Esophagus squamous epithelium (tissue), 5 donors: ENCODE measurements at regions not wholly inside any gene's neighbourhood (a gene's known extent, or its start where the extent isn't known, plus 50 kb on each side); places are given as distances from the start of the nearest gene placed in this dataset.
"Not testable (repeated sequence)": the region's sequence is repeated elsewhere in the genome, so short reads cannot be mapped to it uniquely, and the experiment has no call there.

Experiments
- DNase-seq: peaks from one replicate; lab custom pipeline; 2025; lab: John Stamatoyannopoulos, UW
- H3K27ac ChIP-seq, 4 donors: fragments of 200-600 bp; sonication (generic); one replicate each; pipeline ENCODE4 v1.5.1; 2016 to 2019; ENCODE audit warnings: mild to moderate bottlenecking in 1 of 4
- H3K27me3 ChIP-seq, 4 donors: fragments of 200-600 bp; sonication (generic); 1 replicate in 3 of 4; 2 replicates in 1 of 4; pipeline versions ENCODE4 v1.5.1 to v1.6.0; 2017 to 2021; ENCODE audit warnings: antibody characterized with exemption in 1 of 4
- H3K36me3 ChIP-seq, 3 donors: fragments of 200-600 bp; sonication (generic); one replicate each; pipeline ENCODE4 v1.5.1; 2016 to 2019
- H3K4me1 ChIP-seq, 3 donors: fragments of 200-600 bp; sonication (generic); one replicate each; pipeline ENCODE4 v1.5.1; 2017 to 2019
- H3K4me3 ChIP-seq, 4 donors: fragments of 200-600 bp; sonication (generic); 1 replicate in 3 of 4; 2 replicates in 1 of 4; pipeline ENCODE4 v1.5.1; 2016 to 2019; ENCODE audit warnings: mild to moderate bottlenecking in 2 of 4, moderate library complexity in 1 of 4
- H3K9me3 ChIP-seq, 3 donors: fragments of 200-600 bp; sonication (generic); one replicate each; pipeline ENCODE4 v1.5.1; 2016 to 2019
- WGBS, 2 donors: methylation state at CpG; one replicate each; pipeline ENCODE4 v1.1.5; 2018; 5-methylcytosine and 5-hydroxymethylcytosine counted together
- intact Hi-C: fragments of 100-400 bp; cut with DNase I; formaldehyde crosslinking; loops from one replicate; pipeline ENCODE4 v1.15.0; 2022
- donor health status: DM: yes; HTN: yes; CAD: no.

GRCh38 chr9:62526306-62526705 is 1336.5 kb downstream of the SPATA31A7 start:
- WGBS, 2 donors, result 80 to 84% methylated on average over 1 to 2 of the region's 5 CpGs

GRCh38 chr9:62532162-62532776 is 1342.4 kb downstream of the SPATA31A7 start:
- WGBS, 2 donors, result 10 to 25% methylated on average over 2 of the region's 34 CpGs
- H3K9me3 ChIP-seq, H3K27ac ChIP-seq, DNase-seq, H3K27me3 ChIP-seq, H3K36me3 ChIP-seq, H3K4me1 ChIP-seq, intact Hi-C loops: not testable (repeated sequence)
- peak overlapping the region in 1 of 4 donors; percentile 51 for H3K4me3 ChIP-seq

More at GRCh38 chr9:62526306-62526705, 1336.5 kb downstream of the SPATA31A7 start:
- H3K9me3 ChIP-seq, H3K27me3 ChIP-seq, H3K27ac ChIP-seq, intact Hi-C loops, DNase-seq, H3K4me1 ChIP-seq, H3K36me3 ChIP-seq, H3K4me3 ChIP-seq: not testable (repeated sequence)

- H3K27ac ChIP-seq, H3K27me3 ChIP-seq, H3K9me3 ChIP-seq, H3K36me3 ChIP-seq, intact Hi-C loops, DNase-seq, H3K4me1 ChIP-seq: not testable (repeated sequence)
- peak overlapping the region in 1 of 4 donors; percentile 51 for H3K4me3 ChIP-seq
- WGBS, 2 donors, result no CpG with 5 or more reads among the region's 16 CpGs
Observed at GRCh38 chr9:62532777-62533173, 1342.9 kb downstream of the SPATA31A7 start.

DNA sequence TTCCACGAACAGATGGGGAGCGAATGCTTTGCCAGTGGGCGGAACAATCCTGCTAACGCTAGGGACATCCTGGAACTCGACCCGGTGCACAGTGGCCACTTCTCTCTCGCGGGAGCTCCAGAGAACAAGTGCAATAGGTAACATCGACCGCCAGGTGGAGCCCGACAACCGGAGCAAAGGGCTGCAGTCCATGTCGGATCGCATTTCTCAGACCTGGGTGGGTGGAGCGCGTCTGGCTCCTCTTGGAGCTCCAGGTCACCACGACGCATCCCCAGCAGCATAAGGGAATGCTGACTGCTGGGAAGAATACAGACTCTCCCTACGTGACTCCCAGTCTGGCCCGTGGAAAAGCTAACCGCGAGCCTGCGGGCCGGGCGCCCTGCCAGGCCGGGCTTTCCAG is 1360.7 kb downstream of the SPATA31A7 start:
- H3K27ac ChIP-seq, H3K36me3 ChIP-seq, intact Hi-C loops, H3K27me3 ChIP-seq, H3K4me3 ChIP-seq, DNase-seq, H3K4me1 ChIP-seq, H3K9me3 ChIP-seq: not testable (repeated sequence)
- WGBS, 2 donors, result no CpG with 5 or more reads among the region's 26 CpGs

DNA sequence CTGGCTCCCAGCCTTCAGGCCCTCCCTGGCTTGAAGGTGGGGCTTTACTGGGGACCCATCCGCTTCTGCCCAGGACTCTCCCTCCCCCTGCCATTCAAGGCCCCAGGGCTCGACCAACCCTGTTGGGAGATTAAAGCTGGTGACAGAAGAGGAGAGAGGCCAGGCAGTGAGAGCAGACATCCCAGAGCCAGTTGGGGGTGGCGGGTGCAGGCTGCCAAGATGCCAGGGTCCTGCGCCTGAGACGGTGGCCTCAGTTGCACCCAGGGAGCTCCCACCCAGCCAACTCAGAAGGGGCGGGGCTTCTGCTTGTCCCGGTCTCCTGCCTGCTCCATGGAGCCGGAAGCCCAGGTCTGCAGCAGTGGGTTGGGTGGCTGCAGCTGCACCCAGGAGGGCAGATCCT is 1370.8 kb downstream of the SPATA31A7 start:
- H3K27ac ChIP-seq, H3K4me1 ChIP-seq, H3K27me3 ChIP-seq, DNase-seq, H3K36me3 ChIP-seq, H3K9me3 ChIP-seq, H3K4me3 ChIP-seq, intact Hi-C loops: not testable (repeated sequence)
- WGBS, 2 donors, result 72% methylated on average over 3 of the region's 8 CpGs; no CpG with 5 or more reads in 1 of the 2 donors

DNA sequence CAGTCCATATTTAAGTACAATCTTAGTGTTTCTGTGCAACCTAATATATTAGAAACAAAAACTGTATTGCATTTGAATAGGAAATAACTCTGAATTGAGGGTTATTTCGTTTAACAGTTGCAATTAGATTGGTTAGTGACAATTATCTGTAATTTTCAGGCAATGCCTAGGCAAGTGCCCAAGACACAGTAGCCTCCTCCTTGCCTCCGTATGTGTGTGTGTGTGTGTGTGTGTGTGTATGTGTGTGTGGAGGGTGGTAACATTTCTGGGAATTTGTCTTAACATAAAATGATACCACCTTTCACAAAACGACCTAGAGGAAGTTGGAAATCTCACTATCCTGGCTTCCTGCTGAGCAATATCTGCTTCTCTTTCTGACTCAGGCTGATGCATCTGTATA is 1375.3 kb downstream of the SPATA31A7 start:
- H3K27me3 ChIP-seq, H3K27ac ChIP-seq, H3K9me3 ChIP-seq, H3K36me3 ChIP-seq, H3K4me1 ChIP-seq, DNase-seq, H3K4me3 ChIP-seq, intact Hi-C loops: not testable (repeated sequence)
- WGBS, 2 donors, result 38 to 52% methylated on average over 2 of the region's 3 CpGs

DNA sequence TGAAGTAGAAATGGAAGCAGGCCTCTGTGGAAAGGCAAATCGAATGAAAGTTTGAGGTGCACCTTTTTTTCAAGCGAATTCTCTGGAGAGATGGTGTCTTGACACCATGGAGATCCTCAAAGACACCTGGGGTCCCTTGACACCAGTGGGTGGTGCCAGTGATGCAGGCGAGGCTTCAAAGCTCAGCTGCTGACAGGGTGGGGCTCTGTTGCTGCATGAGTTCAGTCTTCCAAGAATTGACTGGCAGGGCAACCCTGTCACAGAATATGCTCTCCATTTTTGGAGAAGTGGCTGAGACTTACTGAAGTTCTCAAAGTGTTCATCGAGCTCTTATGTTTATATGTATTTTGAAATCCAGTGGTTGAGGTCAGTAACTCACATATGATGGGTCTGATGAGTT is 1376.6 kb downstream of the SPATA31A7 start:
- H3K27me3 ChIP-seq, H3K36me3 ChIP-seq, intact Hi-C loops, H3K9me3 ChIP-seq, H3K4me1 ChIP-seq, DNase-seq, H3K27ac ChIP-seq, H3K4me3 ChIP-seq: not testable (repeated sequence)
- no CpG with 5 or more reads among the region's 4 CpGs for WGBS, 2 donors

GRCh38 chr9:62597128-62597527 is 1407.3 kb downstream of the SPATA31A7 start:
- H3K36me3 ChIP-seq, DNase-seq, H3K9me3 ChIP-seq, H3K27me3 ChIP-seq, H3K27ac ChIP-seq, H3K4me3 ChIP-seq, intact Hi-C loops, H3K4me1 ChIP-seq: not testable (repeated sequence)
- no CpG with 5 or more reads among the region's 16 CpGs for WGBS, 2 donors
